Stimulated activated CD4-positive, alpha-beta T cell treated with anti-CD3 and anti-CD28 coated beads, TNF-alpha, amount 100 ng/mL, for 1 hour (primary cell): ENCODE measurements at regions not wholly inside any gene's neighbourhood (a gene's known extent, or its start where the extent isn't known, plus 50 kb on each side); places are given as distances from the start of the nearest gene placed in this dataset.

Experiments
- DNase-seq, 3 donors: peaks; one replicate each; pipeline ENCODE4 v3.0.0-alpha.2; 2020; ENCODE audit warnings: low read depth in 3 of 3, low spot score in 1 of 3

DNA sequence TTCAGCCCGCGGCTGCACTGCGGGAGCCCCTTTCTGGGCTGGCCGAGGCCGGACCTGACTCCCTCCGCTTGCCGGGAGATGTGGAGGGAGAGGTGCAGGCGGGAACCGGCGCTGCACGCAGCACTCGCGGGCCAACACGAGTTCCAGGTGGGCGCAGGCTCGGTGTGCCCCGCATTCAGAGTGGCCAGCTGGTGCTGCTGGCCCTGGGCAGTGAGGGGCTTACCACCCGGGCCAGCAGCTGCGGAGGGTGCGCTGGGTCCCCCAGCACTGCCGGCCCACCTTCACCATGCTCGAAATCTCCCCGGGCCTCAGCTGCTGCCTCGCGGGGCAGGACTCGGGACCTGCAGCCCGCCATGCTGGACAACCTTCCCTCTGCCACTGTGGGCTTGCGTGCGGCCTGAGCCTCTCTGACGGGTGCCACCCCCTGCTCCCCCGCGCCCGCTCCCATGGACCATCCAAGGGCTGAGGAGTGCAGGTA, 733.5 kb upstream of the CCDC54 start:
- DNase-seq, result no peak

DNA sequence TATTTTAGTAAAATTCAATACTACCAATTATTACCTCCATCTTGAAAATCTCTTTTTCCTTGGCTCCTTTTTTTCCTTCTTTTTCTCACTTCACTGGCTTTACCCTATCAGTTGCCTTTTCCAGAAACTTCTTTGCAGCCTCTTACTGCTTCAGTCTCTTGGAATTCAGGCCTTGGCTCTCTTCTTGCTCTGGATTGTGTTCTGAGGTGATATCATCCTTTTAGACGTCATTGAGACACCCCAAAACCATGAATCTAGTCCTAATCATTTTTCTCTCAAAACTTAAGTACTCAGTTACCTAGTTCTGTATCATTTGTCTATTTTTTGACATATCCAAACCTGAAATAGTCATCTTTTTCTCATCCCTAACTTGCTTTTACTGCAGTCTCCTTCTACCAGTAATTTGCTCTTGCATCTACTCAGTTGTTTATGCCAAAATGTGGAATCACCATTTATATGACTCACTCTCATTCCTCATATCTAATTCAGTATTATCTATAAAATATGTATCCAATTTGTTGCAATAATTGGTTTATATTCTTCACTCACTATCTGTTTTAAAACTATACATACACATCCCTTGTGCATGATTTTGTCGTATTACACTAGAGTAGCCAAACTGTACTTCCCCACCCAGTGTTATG, 703.2 kb upstream of the CCDC54 start:
- no peak for DNase-seq

DNA sequence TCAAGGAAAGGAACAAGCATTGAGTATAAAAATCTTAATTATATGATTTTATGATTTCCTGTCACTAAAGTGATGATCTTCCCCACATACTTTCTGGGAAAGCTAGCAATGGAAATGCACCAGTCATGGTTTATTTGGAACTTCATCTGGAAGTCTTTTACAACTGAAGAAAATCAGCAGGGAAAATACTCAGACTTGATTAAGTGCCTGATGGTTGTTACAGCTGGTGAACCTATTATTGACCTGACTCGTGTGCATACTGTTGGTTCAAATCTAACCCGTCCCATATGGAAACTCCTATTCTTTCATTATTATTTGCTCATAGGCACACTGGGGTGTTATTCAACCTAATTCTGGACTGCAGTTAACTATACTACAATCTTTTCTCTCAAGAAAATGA, 701.8 kb upstream of the CCDC54 start:
- no peak for DNase-seq

DNA sequence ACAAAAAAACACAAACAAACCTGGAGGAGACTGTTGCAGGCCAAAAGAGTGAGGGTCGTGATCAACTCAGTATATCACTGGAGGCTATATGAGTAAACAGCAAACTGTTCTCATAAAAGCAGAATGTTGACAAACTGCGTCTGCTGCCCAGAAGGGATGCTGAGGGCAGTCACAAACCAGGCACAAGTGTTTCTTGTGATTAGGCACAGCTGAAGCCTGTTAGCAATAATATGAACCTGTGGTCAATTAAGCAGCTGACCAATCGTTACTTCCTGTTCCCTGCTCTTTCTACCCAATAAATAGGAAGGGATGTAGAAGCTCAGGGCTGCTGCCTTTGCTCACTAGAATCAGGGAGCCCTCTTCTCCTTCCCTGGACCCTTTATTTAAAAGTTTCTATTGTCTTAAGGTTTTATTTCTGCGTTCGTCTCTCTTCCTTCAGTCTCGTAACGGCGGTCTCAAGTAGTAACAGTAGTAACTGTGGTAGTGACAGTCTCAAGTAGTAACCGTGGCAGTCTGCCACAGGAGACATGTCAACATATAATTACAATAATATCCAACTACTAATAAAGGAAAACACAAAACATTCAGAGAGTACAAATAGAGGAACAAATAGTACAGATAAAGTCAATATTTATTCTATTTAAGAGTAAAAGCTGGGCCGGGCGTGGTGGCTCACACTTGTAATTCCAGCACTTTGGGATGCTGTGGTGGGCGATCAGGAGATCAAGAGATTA, 698.4 kb upstream of the CCDC54 start:
- DNase-seq, result no peak

- DNase-seq, result no peak
Measured at GRCh38 chr3:106683953-106684620, 693.2 kb upstream of the CCDC54 start.

DNA sequence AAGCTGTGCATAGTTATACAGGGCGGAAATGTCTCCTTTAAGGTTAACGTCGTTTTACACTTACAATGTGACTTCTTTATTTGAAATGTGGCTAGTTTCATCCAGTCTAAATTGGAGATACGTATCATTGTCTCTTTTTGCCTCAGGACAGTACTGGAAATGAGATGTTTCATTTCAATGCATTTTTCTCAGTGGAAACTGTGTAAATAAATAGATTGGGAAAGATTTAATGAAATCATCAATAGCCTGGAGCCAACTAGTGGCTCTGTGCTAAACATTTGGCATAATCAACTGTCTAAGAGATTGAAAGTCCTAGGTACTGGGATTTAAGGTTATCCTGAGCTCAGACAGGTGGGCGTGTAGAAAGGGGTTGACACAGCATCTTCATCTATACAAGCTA, 691.5 kb upstream of the CCDC54 start:
- DNase-seq, result no peak

DNA sequence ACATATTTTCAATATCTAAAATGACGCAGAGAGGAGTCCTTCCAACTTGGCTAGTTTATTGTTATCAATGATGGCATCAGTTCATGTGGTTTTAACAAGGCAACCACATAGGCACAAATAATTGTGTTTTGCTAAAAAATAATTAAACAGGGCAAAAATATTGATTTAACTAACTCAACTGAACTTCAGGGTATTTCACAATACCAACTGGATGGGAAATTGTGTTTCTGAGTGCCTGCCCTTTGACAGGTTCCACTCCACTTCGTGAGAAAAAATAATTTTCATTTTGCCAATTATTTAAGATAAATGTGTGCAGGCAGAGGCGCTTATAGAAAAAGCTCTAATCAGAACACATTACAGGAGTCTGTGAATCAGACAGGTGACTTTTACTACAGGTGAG, 689.3 kb upstream of the CCDC54 start:
- DNase-seq, result no peak

DNA sequence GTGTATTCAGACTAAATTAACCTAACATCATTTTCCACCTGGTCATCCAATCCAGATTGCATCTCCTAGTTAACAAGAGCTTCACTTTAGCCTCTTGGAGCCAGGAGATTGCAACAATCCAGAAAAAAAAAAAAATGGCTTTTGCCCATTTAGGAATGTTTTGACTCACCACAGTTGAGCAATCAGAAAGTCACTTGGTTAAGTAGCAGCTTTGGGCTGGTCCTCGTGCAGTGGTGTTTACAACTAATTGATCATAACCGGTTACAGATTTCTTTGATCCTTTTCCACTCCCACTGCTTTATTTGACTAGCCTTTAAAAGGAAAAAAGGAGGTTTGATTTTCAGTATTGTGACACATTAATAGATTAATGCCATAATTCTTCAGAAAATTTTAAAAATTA, 688.8 kb upstream of the CCDC54 start:
- DNase-seq, result no peak

DNA sequence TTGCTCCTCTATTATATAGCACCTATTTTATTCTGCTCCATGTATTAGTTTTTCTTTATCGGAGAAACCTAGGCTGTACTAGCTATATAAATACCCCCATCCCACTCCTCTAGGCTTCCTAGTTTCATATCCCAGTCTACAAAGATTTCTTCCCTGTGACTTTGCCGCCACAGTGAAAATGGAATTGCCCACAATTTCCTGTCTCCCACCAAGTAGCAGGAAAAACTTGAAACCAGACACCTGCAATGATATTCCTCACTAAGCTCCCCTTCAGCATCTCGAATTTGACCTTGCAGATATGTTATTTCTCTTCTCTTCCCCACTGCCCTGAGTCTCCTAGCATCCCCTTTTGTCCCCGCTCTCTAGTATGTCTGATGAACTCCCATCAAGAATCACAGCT, 685.8 kb upstream of the CCDC54 start:
- DNase-seq, result no peak

- no peak for DNase-seq
Measured at GRCh38 chr3:106692624-106693023, 684.6 kb upstream of the CCDC54 start.

- no peak for DNase-seq
Measured at GRCh38 chr3:106699122-106699521, 678.1 kb upstream of the CCDC54 start.

DNA sequence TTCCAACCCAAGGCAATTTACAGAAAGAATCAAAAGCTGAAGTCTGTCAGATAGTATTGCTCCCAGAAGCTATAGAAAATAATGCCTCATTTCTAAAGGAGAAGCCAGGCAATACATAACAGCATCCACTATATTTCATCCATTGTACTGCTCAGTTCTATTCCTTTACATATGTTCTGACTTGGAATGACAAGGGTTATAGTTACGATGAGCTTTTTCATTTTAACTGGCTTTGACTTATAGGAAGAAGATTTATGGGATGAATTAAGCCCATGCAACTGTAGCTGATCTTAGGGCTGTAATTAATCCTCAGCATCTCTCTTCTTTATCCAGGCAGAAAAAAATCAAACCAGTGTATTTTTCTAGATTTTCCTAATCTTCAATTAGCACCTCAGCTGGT, 676.3 kb upstream of the CCDC54 start:
- DNase-seq, result no peak

- DNase-seq, result no peak
Measured at GRCh38 chr3:106703524-106703923, 673.7 kb upstream of the CCDC54 start.

GRCh38 chr3:106707347-106707746, 669.9 kb upstream of the CCDC54 start:
- DNase-seq, result no peak

DNA sequence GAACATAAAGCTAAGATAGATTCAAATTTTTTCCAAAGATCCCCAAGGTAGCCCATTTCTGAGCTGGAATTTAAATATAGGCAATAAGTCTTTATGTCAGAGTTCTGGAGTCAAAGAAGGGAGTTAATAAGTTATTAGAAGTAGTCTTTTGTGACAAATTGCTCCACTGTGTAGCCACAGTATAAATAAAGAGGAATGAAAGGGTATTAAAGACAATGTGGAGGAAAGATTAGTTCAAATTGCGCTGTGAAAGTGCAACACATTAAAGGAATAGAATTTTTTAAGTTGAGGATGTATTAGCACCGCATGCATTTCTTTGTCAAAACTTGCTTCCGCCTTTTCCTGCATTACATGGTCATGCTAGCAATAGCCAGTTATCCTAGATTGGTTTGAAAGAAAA, 666.6 kb upstream of the CCDC54 start:
- DNase-seq, result no peak

DNA sequence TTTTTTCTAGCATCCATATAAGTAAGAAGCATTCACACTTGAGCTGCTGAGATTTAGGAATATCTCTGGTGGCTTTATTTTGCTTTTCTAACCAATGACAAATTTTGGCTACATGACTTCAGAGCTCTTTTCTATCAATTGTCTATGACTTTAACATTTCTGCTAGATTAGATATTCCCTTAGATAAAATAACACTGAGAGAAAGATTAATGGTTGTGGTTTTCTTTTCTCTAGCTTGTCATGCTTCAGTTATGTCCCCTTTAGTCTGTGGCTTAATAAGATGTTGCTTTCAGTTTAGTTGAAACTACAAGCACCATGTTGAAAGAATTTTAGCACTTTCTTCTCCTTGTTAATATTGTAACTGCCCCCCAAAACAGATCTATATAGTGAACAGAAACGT, 665.6 kb upstream of the CCDC54 start:
- DNase-seq, result no peak

GRCh38 chr3:106714400-106714799, 662.8 kb upstream of the CCDC54 start:
- DNase-seq, result no peak

- DNase-seq, result no peak
Measured at GRCh38 chr3:106715286-106715685, 662.0 kb upstream of the CCDC54 start.

DNA sequence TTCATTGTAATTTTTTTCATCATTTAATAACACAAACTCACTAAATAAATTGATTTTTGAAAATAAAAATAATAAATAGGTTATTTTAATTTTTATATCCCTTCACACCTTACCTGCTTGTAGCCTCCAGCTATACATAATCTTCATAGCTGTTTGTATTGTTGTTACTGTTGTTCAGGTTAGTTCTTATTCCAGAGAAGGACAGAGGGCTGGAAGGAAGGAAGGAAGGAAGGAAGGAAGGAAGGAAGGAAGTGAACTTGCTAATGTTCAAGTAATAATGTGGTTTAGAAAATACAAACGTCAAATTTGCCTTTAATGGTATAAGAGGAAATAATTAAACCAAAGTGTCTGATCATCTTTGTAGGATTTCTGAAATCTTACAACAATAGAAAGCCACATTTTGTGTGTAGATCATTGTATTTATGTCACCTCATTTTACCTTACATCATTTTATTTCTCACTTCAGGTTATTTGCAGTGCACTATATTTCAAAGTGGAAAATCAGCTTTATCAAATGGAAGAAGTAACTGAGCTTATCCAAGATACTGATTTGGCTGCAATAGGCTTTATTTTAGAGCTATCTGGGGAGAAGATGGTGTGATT, 660.0 kb upstream of the CCDC54 start:
- DNase-seq, result no peak

GRCh38 chr3:106719077-106719476, 658.2 kb upstream of the CCDC54 start:
- no peak for DNase-seq

- no peak for DNase-seq
Measured at GRCh38 chr3:106719583-106719982, 657.7 kb upstream of the CCDC54 start.

DNA sequence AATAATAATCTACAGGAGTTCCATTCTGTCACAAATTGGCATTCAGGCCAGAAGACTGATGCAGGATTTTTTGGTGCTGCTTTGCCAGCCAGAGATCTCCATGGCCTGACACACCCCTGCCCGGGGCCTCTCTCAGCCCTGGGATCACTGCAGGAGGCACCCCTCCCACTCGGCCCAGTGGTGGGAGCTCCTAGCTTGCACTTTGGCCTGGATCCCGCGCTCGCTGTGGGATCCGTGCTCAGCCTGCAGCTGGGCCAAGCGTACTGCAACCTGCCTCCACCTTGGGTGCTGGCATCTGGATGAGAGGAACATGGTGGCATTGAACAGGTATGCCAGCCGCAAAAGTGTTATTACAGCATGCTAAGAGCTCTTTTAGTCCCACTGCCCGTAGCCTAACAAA, 656.7 kb upstream of the CCDC54 start:
- DNase-seq, result no peak
